ENCODE measurements at regions not wholly inside any gene's neighbourhood (a gene's known extent, or its start where the extent isn't known, plus 50 kb on each side); places are given as distances from the start of the nearest gene placed in this dataset.

GRCh38 chr2:104318001-104318665, 535.8 kb upstream of the POU3F3 start:
- no peaks in the 10 kb centered on the region for H3K27me3 Mint-ChIP-seq (ENCODE audit: unreplicated experiment)
- TF ChIP-seq CTCF (IDR thresholded peaks at IDR 0.05; ENCODE audit: unreplicated experiment) = no peak
- DNase-seq = no peak
- H3K4me3 Mint-ChIP-seq (ENCODE audit: low read depth, unreplicated experiment) = no peak overlapping the region
- H3K4me1 Mint-ChIP-seq (ENCODE audit: low read depth, unreplicated experiment) = no peaks in the 10 kb centered on the region
- no peak overlapping the region for H3K27ac Mint-ChIP-seq (ENCODE audit: unreplicated experiment)
- CTCF ChIA-PET = no interaction called here
- H3K36me3 Mint-ChIP-seq (ENCODE audit: insufficient read depth, unreplicated experiment) = no peaks in the 10 kb centered on the region
- H3K9me3 Mint-ChIP-seq (ENCODE audit: low read depth, unreplicated experiment) = peaks cover 9% of the 10 kb centered on the region
- no TSS peak for BruUV-seq (replicated peaks)
- intact Hi-C loops (cut with micrococcal nuclease; ENCODE audit: unreplicated experiment) = no loop called here

- CTCF ChIA-PET = no interaction called here
- intact Hi-C loops (cut with micrococcal nuclease; ENCODE audit: unreplicated experiment) = no loop called here
- H3K27ac Mint-ChIP-seq (ENCODE audit: unreplicated experiment) = no peak overlapping the region
- H3K4me3 Mint-ChIP-seq (ENCODE audit: low read depth, unreplicated experiment) = no peak overlapping the region
- BruUV-seq (replicated peaks) = no TSS peak
- H3K36me3 Mint-ChIP-seq (ENCODE audit: insufficient read depth, unreplicated experiment) = no peaks in the 10 kb centered on the region
- no peak for TF ChIP-seq CTCF (IDR thresholded peaks at IDR 0.05; ENCODE audit: unreplicated experiment)
- peaks cover 19% of the 10 kb centered on the region for H3K9me3 Mint-ChIP-seq (ENCODE audit: low read depth, unreplicated experiment)
- H3K27me3 Mint-ChIP-seq (ENCODE audit: unreplicated experiment) = no peaks in the 10 kb centered on the region
- DNase-seq = no peak
- no peaks in the 10 kb centered on the region for H3K4me1 Mint-ChIP-seq (ENCODE audit: low read depth, unreplicated experiment)
Measured at GRCh38 chr2:104321116-104321795, 532.7 kb upstream of the POU3F3 start.

GRCh38 chr2:104321796-104322349, 532.0 kb upstream of the POU3F3 start:
- Mint-ChIP-seq H3K36me3 (ENCODE audit: insufficient read depth, unreplicated experiment) (no peaks in the 10 kb centered on the region), H3K4me3 (ENCODE audit: low read depth, unreplicated experiment) (no peak overlapping the region), H3K9me3 (ENCODE audit: low read depth, unreplicated experiment) (peaks cover 19% of the 10 kb centered on the region), H3K27ac (ENCODE audit: unreplicated experiment) (no peak overlapping the region), H3K27me3 (ENCODE audit: unreplicated experiment) (no peaks in the 10 kb centered on the region), H3K4me1 (ENCODE audit: low read depth, unreplicated experiment) (no peaks in the 10 kb centered on the region)
- DNase-seq = no peak
- intact Hi-C loops (cut with micrococcal nuclease; ENCODE audit: unreplicated experiment) = no loop called here
- CTCF ChIA-PET = no interaction called here
- TF ChIP-seq CTCF (IDR thresholded peaks at IDR 0.05; ENCODE audit: unreplicated experiment) = no peak
- no TSS peak for BruUV-seq (replicated peaks)

- Mint-ChIP-seq H3K4me3 (ENCODE audit: low read depth, unreplicated experiment) (no peak overlapping the region), H3K27ac (ENCODE audit: unreplicated experiment) (no peak overlapping the region), H3K36me3 (ENCODE audit: insufficient read depth, unreplicated experiment) (no peaks in the 10 kb centered on the region), H3K27me3 (ENCODE audit: unreplicated experiment) (no peaks in the 10 kb centered on the region), H3K9me3 (ENCODE audit: low read depth, unreplicated experiment) (peaks cover 9% of the 10 kb centered on the region), H3K4me1 (ENCODE audit: low read depth, unreplicated experiment) (no peaks in the 10 kb centered on the region)
- CTCF ChIA-PET = no interaction called here
- no peak for DNase-seq
- no TSS peak for BruUV-seq (replicated peaks)
- intact Hi-C loops (cut with micrococcal nuclease; ENCODE audit: unreplicated experiment) = no loop called here
- TF ChIP-seq CTCF (IDR thresholded peaks at IDR 0.05; ENCODE audit: unreplicated experiment) = no peak
Measured at GRCh38 chr2:104332731-104333130, 521.2 kb upstream of the POU3F3 start.

Measured in Calu3 (cell line).